GM12878 (cell line): ENCODE measurements at regions not wholly inside any gene's neighbourhood (a gene's known extent, or its start where the extent isn't known, plus 50 kb on each side); places are given as distances from the start of the nearest gene placed in this dataset.

Experiments used
- ATAC-seq: fragments of 200-7000 bp; cut with Tn5 transposase; 3 replicates; pipeline ENCODE4 v1.9.1; 2020; ENCODE audit warnings: mild to moderate bottlenecking, moderate library complexity
- BruUV-seq: library from RNA; stranded (reverse); fragments of 400-500 nt; replicated peaks from 2 replicates; lab custom pipeline; 2021; lab: Mats Ljungman, UMichigan
- CTCF ChIA-PET: fragments of 300-600 bp; sonication (Branson Sonifier 250); formaldehyde crosslinking; extraction: SDS; loops from one replicate; lab custom pipeline; 2021; ENCODE audit warnings: inconsistent platforms; lab: Yijun Ruan, JAX
- POLR2A ChIA-PET: fragments of 350-600 bp; formaldehyde crosslinking; extraction: SDS; loops from one replicate; lab custom pipeline; 2021; ENCODE audit warnings: inconsistent platforms; lab: Charles Lee
- RAD21 ChIA-PET: fragments of 300-600 bp; sonication (Branson Sonifier 250); formaldehyde crosslinking; loops from one replicate; lab custom pipeline; 2023; ENCODE audit warnings: antibody characterized with exemption; ENCODE audit not compliant: unreplicated experiment; lab: Charles Lee
- SMC1A ChIA-PET: fragments of 300-600 bp; sonication (Branson Sonifier 250); formaldehyde crosslinking; loops from one replicate; lab custom pipeline; 2023; ENCODE audit not compliant: unreplicated experiment, uncharacterized antibody; lab: Charles Lee
- DNase-seq: peaks from one replicate; pipeline ENCODE4 v3.0.0-alpha.2; 2011; ENCODE audit warnings: low read depth, low spot score
- FAIRE-seq: peaks from 3 replicates; lab custom pipeline; 2011; peaks lifted over from hg19 to GRCh38; lab: Jason Lieb, UNC
- H2AFZ ChIP-seq: 2 replicates; pipeline ENCODE4 v1.6.0; 2011; ENCODE audit warnings: low read depth, low read length, control low read depth; ENCODE audit not compliant: control insufficient read depth
- H3K27ac ChIP-seq: 2 replicates; pipeline ENCODE4 v1.5.1; 2011; ENCODE audit warnings: control low read depth; ENCODE audit not compliant: control insufficient read depth, insufficient read depth
- H3K27me3 ChIP-seq, 2 experiments: replicated peaks in 1 of 2; 2 replicates each; pipeline versions ENCODE4 v1.6.0 to v1.6.1; 2011; ENCODE audit warnings: low read length in 1 of 2; ENCODE audit not compliant: control insufficient read depth in 2 of 2, insufficient read depth in 2 of 2
- H3K36me3 ChIP-seq, 2 experiments: 2 replicates each; pipeline ENCODE4 v1.5.1; 2011; ENCODE audit warnings: low read length in 1 of 2; ENCODE audit not compliant: control insufficient read depth in 2 of 2, insufficient read depth in 2 of 2
- H3K4me1 ChIP-seq: 2 replicates; pipeline ENCODE4 v1.6.1; 2011; ENCODE audit warnings: mild to moderate bottlenecking, low read length, moderate library complexity, mixed read lengths; ENCODE audit not compliant: control insufficient read depth, insufficient read depth
- H3K4me2 ChIP-seq: 2 replicates; pipeline ENCODE4 v1.6.0; 2011; ENCODE audit warnings: control low read depth; ENCODE audit not compliant: control insufficient read depth, insufficient read depth
- H3K4me3 ChIP-seq: fragments of 200-600 bp; sonication (generic); 2 replicates; pipeline ENCODE4 v1.5.1; 2016
- H3K79me2 ChIP-seq: 2 replicates; pipeline ENCODE4 v1.6.0; 2011; ENCODE audit warnings: low read length; ENCODE audit not compliant: control insufficient read depth, insufficient read depth
- H3K9ac ChIP-seq: 2 replicates; pipeline ENCODE4 v1.8.0; 2011; ENCODE audit warnings: low read length, control low read depth, mixed read lengths; ENCODE audit not compliant: control insufficient read depth, insufficient read depth
- H3K9me3 ChIP-seq: replicated peaks from 3 replicates; pipeline ENCODE4 v1.5.1; 2011; ENCODE audit warnings: mild to moderate bottlenecking, low read length; ENCODE audit not compliant: control insufficient read depth, insufficient read depth
- H4K20me1 ChIP-seq: 2 replicates; pipeline ENCODE4 v1.6.0; 2011; ENCODE audit not compliant: control insufficient read depth, insufficient read depth
- CBX3 ChIP-seq: fragments of 200-600 bp; sonication (generic); IDR thresholded peaks from 2 replicates; pipeline ENCODE4 v1.6.1; 2016; ENCODE audit warnings: low read depth, borderline replicate concordance
- CEBPZ ChIP-seq: fragments of 150-350 bp; IDR thresholded peaks from 2 replicates; pipeline ENCODE4 v1.6.1; 2016; ENCODE audit warnings: low read depth, low read length
- FOXK2 ChIP-seq: fragments of 450-650 bp; IDR thresholded peaks from 2 replicates; pipeline ENCODE4 v1.6.1; 2017; ENCODE audit warnings: mild to moderate bottlenecking, moderate library complexity
- NR2F1 ChIP-seq: fragments of 450-650 bp; conservative IDR thresholded peaks from 2 replicates; pipeline ENCODE4 v1.6.1; 2017; ENCODE audit warnings: mild to moderate bottlenecking
- PAX5 ChIP-seq: IDR thresholded peaks from 2 replicates; pipeline ENCODE4 v1.6.1; 2011; ENCODE audit warnings: low read depth, low read length, borderline replicate concordance
- RB1 ChIP-seq: fragments of 450-650 bp; formaldehyde crosslinking; IDR thresholded peaks from 2 replicates; pipeline ENCODE4 v1.6.1; 2017; ENCODE audit warnings: mild to moderate bottlenecking, borderline replicate concordance
- RUNX3 ChIP-seq: IDR thresholded peaks from 2 replicates; pipeline ENCODE4 v1.6.1; 2012; ENCODE audit warnings: low read length, inconsistent platforms
- SIX5 ChIP-seq: IDR thresholded peaks from 2 replicates; pipeline ENCODE4 v1.6.1; 2011; ENCODE audit warnings: mild to moderate bottlenecking, low read depth, low read length, moderate library complexity; ENCODE audit not compliant: severe bottlenecking
- ZZZ3 ChIP-seq: IDR thresholded peaks from 2 replicates; pipeline ENCODE4 v1.6.1; 2011; ENCODE audit warnings: low read depth; ENCODE audit not compliant: control insufficient read depth, insufficient read length
- WGBS: methylation state at CpG from one replicate; pipeline ENCODE4 v1.1.6; 2016; ENCODE audit warnings: low lambda C conversion rate; ENCODE audit not compliant: insufficient replicate concordance, insufficient coverage; ENCODE audit errors: missing lambda C conversion rate; 5-methylcytosine and 5-hydroxymethylcytosine counted together
- in situ Hi-C: fragments of 300-500 bp; cut with MboI; formaldehyde crosslinking; loops from 9 replicates; pipeline ENCODE4 v1.14.3; 2018; ENCODE audit warnings: mixed read lengths
- intact Hi-C: fragments of 100-400 bp; cut with micrococcal nuclease; formaldehyde crosslinking; loops from one replicate; pipeline ENCODE4 v1.14.2; 2022; ENCODE audit not compliant: unreplicated experiment

- ChIA-PET CTCF (no interaction called here), RAD21 (no interaction called here), SMC1A (interaction anchor here (0.6 kb wide), 1 partner anchor 212 kb away, joined by 3 read pairs; no protein-coding TSS in a partner anchor), POLR2A (no interaction called here)
- no peak for FAIRE-seq
- ATAC-seq: no peak
- DNase-seq: no peak
- Histone ChIP-seq H3K9me3 (no peaks in the 10 kb centered on the region), H3K36me3 (no peaks in the 10 kb centered on the region), H3K27me3 (no peaks in the 10 kb centered on the region), H3K27ac (no peak overlapping the region), H3K4me1 (no peaks in the 10 kb centered on the region), H3K4me3 (no peak overlapping the region), H2AFZ (no peak overlapping the region), H3K9ac (no peak overlapping the region), H3K79me2 (no peaks in the 10 kb centered on the region), H3K4me2 (no peak overlapping the region), H4K20me1 (no peaks in the 10 kb centered on the region)
- in situ Hi-C loops (no loop called here), intact Hi-C loops (no loop called here)
- no TSS peak for BruUV-seq
- TF ChIP-seq SIX5 (no peak), FOXK2 (no peak), RUNX3 (no peak), PAX5 (no peak), CBX3 (no peak), ZZZ3 (no peak), CEBPZ (no peak), RB1 (no peak), NR2F1 (no peak)
- 54% methylated on average over 2 of the region's 2 CpGs for WGBS
These were observed 51.7 kb upstream of the OR9Q1 start for GRCh38 chr11:57972013-57972367.
